CD14-positive monocyte (primary cell): ENCODE measurements at regions not wholly inside any gene's neighbourhood (a gene's known extent, or its start where the extent isn't known, plus 50 kb on each side); places are given as distances from the start of the nearest gene placed in this dataset.

Experiments
- DNase-seq, 3 donors: peaks; one replicate each; pipeline ENCODE4 v3.0.0-alpha.2; 2011 to 2022
- H2AFZ ChIP-seq: 2 replicates; pipeline ENCODE4 v1.6.0; 2012; ENCODE audit warnings: mild to moderate bottlenecking, low read depth, low read length, inconsistent platforms; ENCODE audit not compliant: insufficient read depth, poor library complexity, severe bottlenecking
- H3K27ac ChIP-seq, 2 donors: 1 replicate in 1 of 2; 2 replicates in 1 of 2; pipeline ENCODE4 v1.5.1; 2012 to 2013; ENCODE audit warnings: low read length in 2 of 2, control low read depth in 1 of 2, inconsistent platforms in 1 of 2, low read depth in 1 of 2, mild to moderate bottlenecking in 1 of 2
- H3K27me3 ChIP-seq, 2 donors: one replicate each; pipeline versions ENCODE4 v1.6.0 to v1.6.1; 2011 to 2013; ENCODE audit warnings: low read length in 2 of 2; ENCODE audit not compliant: control insufficient read depth in 2 of 2, insufficient read depth in 2 of 2
- H3K36me3 ChIP-seq, 2 donors: replicated peaks in 1 of 2; 1 replicate in 1 of 2; 2 replicates in 1 of 2; pipeline versions ENCODE4 v1.5.1 to v1.6.1; 2012 to 2013; ENCODE audit warnings: low read length in 2 of 2, control low read depth in 1 of 2, inconsistent platforms in 1 of 2, mild to moderate bottlenecking in 1 of 2; ENCODE audit not compliant: insufficient read depth in 2 of 2, control insufficient read depth in 1 of 2
- H3K4me1 ChIP-seq, 2 donors: 1 replicate in 1 of 2; 2 replicates in 1 of 2; pipeline versions ENCODE4 v1.5.1 to v1.6.1; 2012 to 2013; ENCODE audit warnings: low read length in 2 of 2, control low read depth in 1 of 2, inconsistent platforms in 1 of 2, mild to moderate bottlenecking in 1 of 2, moderate library complexity in 1 of 2; ENCODE audit not compliant: insufficient read depth in 2 of 2, control insufficient read depth in 1 of 2
- H3K4me2 ChIP-seq: replicated peaks from 2 replicates; pipeline ENCODE3; 2012; ENCODE audit warnings: low read length, moderate library complexity, mild to moderate bottlenecking; ENCODE audit not compliant: poor library complexity, severe bottlenecking; ENCODE audit errors: extremely low read depth
- H3K4me3 ChIP-seq, 3 experiments: fragments of 200-600 bp in 1 of 3; sonication (generic) in 1 of 3; replicated peaks in 1 of 3; 1 replicate in 2 of 3; 2 replicates in 1 of 3; pipeline ENCODE4 v1.5.1; 2011 to 2013; ENCODE audit warnings: low read length in 3 of 3, mild to moderate bottlenecking in 3 of 3, control low read depth in 2 of 3, low read depth in 2 of 3, inconsistent platforms in 1 of 3, moderate library complexity in 1 of 3
- H3K79me2 ChIP-seq: 2 replicates; pipeline ENCODE4 v1.6.0; 2012; ENCODE audit warnings: mild to moderate bottlenecking, control low read depth, inconsistent platforms, low read length, moderate library complexity; ENCODE audit not compliant: insufficient read depth
- H3K9ac ChIP-seq: 2 replicates; pipeline ENCODE4 v1.6.0; 2017; ENCODE audit warnings: low read length, mild to moderate bottlenecking; ENCODE audit not compliant: insufficient read depth, poor library complexity, severe bottlenecking
- H3K9me3 ChIP-seq, 2 donors: replicated peaks in 1 of 2; 1 replicate in 1 of 2; 2 replicates in 1 of 2; pipeline versions ENCODE4 v1.5.1 to v1.6.1; 2012 to 2013; ENCODE audit warnings: low read length in 2 of 2, control low read depth in 1 of 2; ENCODE audit not compliant: control insufficient read depth in 1 of 2, insufficient read depth in 1 of 2
- H4K20me1 ChIP-seq: 2 replicates; pipeline ENCODE4 v1.6.0; 2012; ENCODE audit warnings: mild to moderate bottlenecking, low read length, control low read depth, moderate library complexity; ENCODE audit not compliant: insufficient read depth
- H3K27ac Mint-ChIP-seq, 7 donors: one replicate each; pipeline ENCODE4 v1.8.0; 2020; ENCODE audit warnings: mild to moderate bottlenecking in 7 of 7, mixed read lengths in 7 of 7, moderate library complexity in 6 of 7, inconsistent platforms in 2 of 7
- H3K27me3 Mint-ChIP-seq, 3 donors: one replicate each; pipeline ENCODE4 v1.8.0; 2021 to 2022; ENCODE audit warnings: low read depth in 3 of 3, mild to moderate bottlenecking in 3 of 3, mixed read lengths in 3 of 3, moderate library complexity in 3 of 3, inconsistent platforms in 1 of 3
- H3K36me3 Mint-ChIP-seq, 2 donors: one replicate each; pipeline ENCODE4 v1.8.0; 2020; ENCODE audit warnings: mixed read lengths in 2 of 2, inconsistent platforms in 1 of 2, mild to moderate bottlenecking in 1 of 2
- H3K4me1 Mint-ChIP-seq: one replicate; pipeline ENCODE4 v1.8.0; 2020; ENCODE audit warnings: mild to moderate bottlenecking, mixed read lengths
- H3K4me3 Mint-ChIP-seq, 2 donors: one replicate each; pipeline ENCODE4 v1.8.0; 2020; ENCODE audit warnings: mild to moderate bottlenecking in 2 of 2, mixed read lengths in 2 of 2, moderate library complexity in 1 of 2
- H3K9me3 Mint-ChIP-seq, 7 donors: one replicate each; pipeline ENCODE4 v1.8.0; 2020 to 2022; ENCODE audit warnings: mixed read lengths in 7 of 7, mild to moderate bottlenecking in 6 of 7, moderate library complexity in 6 of 7, inconsistent platforms in 2 of 7
- WGBS: methylation state at CpG from one replicate; pipeline ENCODE4 v1.1.5; 2013; ENCODE audit warnings: missing lambda C conversion rate; ENCODE audit not compliant: insufficient coverage; 5-methylcytosine and 5-hydroxymethylcytosine counted together
- intact Hi-C, 2 donors: fragments of 100-400 bp; cut with micrococcal nuclease; formaldehyde crosslinking; loops; one replicate each; pipeline versions ENCODE4 v1.15.0 to v1.15.1; 2023
- TF ChIP-seq, protein P1 (sequence below): fragments of 200-600 bp; IDR thresholded peaks from one replicate; pipeline ENCODE4 v1.8.0; 2022; ENCODE audit warnings: antibody characterized with exemption, mild to moderate bottlenecking

DNA sequence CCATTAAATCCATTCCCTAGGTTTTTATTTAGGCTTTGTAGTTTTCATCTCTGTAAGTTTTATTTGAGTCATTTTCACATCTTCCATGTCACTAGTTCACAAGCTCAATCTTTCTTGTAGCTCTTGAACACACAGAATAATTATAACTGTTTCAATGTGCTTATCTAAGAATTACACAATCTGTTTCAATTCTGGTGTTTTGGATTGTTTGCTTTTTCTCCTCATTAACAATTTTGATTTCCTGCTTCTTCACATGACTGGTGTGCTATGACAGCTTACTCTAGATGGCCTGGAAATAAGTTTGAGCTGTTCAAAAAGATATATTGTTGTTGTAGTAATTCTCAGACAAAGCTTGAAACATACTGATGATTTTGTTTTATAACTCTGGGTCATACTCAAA is 1974.1 kb upstream of the NUDT12 start:
- no peak overlapping the region for H3K4me3 ChIP-seq
- H3K4me1 ChIP-seq, result no peaks in the 10 kb centered on the region
- Mint-ChIP-seq H3K27me3 (no peaks in the 10 kb centered on the region), H3K4me3 (no peak overlapping the region), H3K27ac (no peak overlapping the region), H3K4me1 (no peaks in the 10 kb centered on the region), H3K9me3 (peaks cover 0 to 2% (median 0%) of the 10 kb centered on the region in 7 donors), H3K36me3 (no peaks in the 10 kb centered on the region)
- H3K9ac ChIP-seq, result no peak overlapping the region
- H3K36me3 ChIP-seq, result no peaks in the 10 kb centered on the region
- intact Hi-C loops, result no loop called here
- no peak for DNase-seq
- H3K27ac ChIP-seq, result no peak overlapping the region
- no peak overlapping the region for H2AFZ ChIP-seq
- H3K9me3 ChIP-seq, result no peaks in the 10 kb centered on the region
- H3K27me3 ChIP-seq, result no peaks in the 10 kb centered on the region
- TF ChIP-seq, protein P1, sequence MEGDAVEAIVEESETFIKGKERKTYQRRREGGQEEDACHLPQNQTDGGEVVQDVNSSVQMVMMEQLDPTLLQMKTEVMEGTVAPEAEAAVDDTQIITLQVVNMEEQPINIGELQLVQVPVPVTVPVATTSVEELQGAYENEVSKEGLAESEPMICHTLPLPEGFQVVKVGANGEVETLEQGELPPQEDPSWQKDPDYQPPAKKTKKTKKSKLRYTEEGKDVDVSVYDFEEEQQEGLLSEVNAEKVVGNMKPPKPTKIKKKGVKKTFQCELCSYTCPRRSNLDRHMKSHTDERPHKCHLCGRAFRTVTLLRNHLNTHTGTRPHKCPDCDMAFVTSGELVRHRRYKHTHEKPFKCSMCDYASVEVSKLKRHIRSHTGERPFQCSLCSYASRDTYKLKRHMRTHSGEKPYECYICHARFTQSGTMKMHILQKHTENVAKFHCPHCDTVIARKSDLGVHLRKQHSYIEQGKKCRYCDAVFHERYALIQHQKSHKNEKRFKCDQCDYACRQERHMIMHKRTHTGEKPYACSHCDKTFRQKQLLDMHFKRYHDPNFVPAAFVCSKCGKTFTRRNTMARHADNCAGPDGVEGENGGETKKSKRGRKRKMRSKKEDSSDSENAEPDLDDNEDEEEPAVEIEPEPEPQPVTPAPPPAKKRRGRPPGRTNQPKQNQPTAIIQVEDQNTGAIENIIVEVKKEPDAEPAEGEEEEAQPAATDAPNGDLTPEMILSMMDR, result no peak
- no peak overlapping the region for H3K4me2 ChIP-seq
- no peaks in the 10 kb centered on the region for H4K20me1 ChIP-seq
- no peaks in the 10 kb centered on the region for H3K79me2 ChIP-seq

DNA sequence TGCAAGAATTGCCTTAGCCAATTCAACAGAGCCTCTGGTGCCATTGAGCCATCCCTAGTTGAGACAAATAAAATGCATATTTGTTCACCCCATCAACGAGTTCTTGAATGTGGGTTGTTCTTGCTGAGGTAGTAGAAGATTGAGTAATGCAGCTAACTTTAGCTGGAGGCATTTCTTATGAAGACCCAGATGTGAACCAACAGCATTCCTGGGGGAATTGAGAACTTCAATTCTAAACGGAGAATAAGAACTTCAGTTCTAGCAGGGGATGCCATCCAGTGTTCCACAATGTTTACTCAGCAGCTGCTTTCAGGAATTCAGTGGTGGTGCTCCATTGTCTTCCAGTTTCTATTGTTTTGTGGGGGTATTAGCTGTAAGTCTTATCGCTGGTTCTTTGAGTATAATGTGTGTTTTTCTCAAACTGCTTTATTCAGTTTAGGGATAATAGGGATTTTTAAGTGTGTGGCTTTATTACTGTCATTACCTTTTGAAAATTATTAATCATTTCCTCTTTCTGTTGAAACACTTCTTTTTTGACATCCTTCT is 1968.2 kb upstream of the NUDT12 start:
- H3K9ac ChIP-seq, result no peak overlapping the region
- H3K4me1 ChIP-seq, result no peaks in the 10 kb centered on the region
- H3K27me3 Mint-ChIP-seq, result no peaks in the 10 kb centered on the region
- H3K79me2 ChIP-seq, result no peaks in the 10 kb centered on the region
- no peaks in the 10 kb centered on the region for H4K20me1 ChIP-seq
- no peak overlapping the region for H3K4me3 Mint-ChIP-seq
- DNase-seq, result no peak
- H3K27ac Mint-ChIP-seq, result no peak overlapping the region
- no peak overlapping the region for H3K4me3 ChIP-seq
- H2AFZ ChIP-seq, result no peak overlapping the region
- H3K9me3 Mint-ChIP-seq, result peaks cover 0 to 25% (median 9%) of the 10 kb centered on the region in 7 donors
- H3K36me3 Mint-ChIP-seq, result no peaks in the 10 kb centered on the region
- H3K9me3 ChIP-seq, result peaks cover 14 to 18% of the 10 kb centered on the region in 2 donors
- 100% methylated on average over 1 of the region's 3 CpGs for WGBS
- no peaks in the 10 kb centered on the region for H3K4me1 Mint-ChIP-seq
- no peaks in the 10 kb centered on the region for H3K27me3 ChIP-seq
- intact Hi-C loops, result no loop called here
- no peaks in the 10 kb centered on the region for H3K36me3 ChIP-seq
- no peak overlapping the region for H3K27ac ChIP-seq
- no peak overlapping the region for H3K4me2 ChIP-seq
- TF ChIP-seq, protein P1, result no peak
